ENCODE measurements at regions not wholly inside any gene's neighbourhood (a gene's known extent, or its start where the extent isn't known, plus 50 kb on each side); places are given as distances from the start of the nearest gene placed in this dataset.

GRCh38 chr7:68461430-68461829 lies 1136.8 kb upstream of the AUTS2 start:
- TF ChIP-seq EGR1 (IDR thresholded peaks at IDR 0.05; ENCODE audit: low read depth in 2 of 2), result no peak
- H3K4me3 ChIP-seq (ENCODE audit: low read depth in 1 of 3, low read length in 3 of 3), result no peak overlapping the region
- H3K27me3 ChIP-seq (ENCODE audit: control insufficient read depth in 4 of 4, insufficient read depth in 4 of 4, low read length in 3 of 4), result peaks cover 0 to 4% (median 0%) of the 10 kb centered on the region in 4 donors
- H3K4me1 ChIP-seq (ENCODE audit: control insufficient read depth in 4 of 4, insufficient read depth in 4 of 4, low read length in 3 of 4), result no peaks in the 10 kb centered on the region
- 31% methylated on average over 2 of the region's 2 CpGs for WGBS
- H3K9me3 ChIP-seq (ENCODE audit: control insufficient read depth in 4 of 4, low read length in 3 of 4), result peaks cover 0 to 2% (median 0%) of the 10 kb centered on the region in 4 donors
- H3K9ac ChIP-seq (ENCODE audit: low read depth in 1 of 2, low read length in 2 of 2), result no peak overlapping the region
- no peak overlapping the region for H3K27ac ChIP-seq (ENCODE audit: low read depth in 1 of 2, low read length in 2 of 2)
- DNase-seq (ENCODE audit: low spot score), result no peak
- H3K36me3 ChIP-seq (ENCODE audit: control insufficient read depth in 4 of 4, insufficient read depth in 3 of 4, low read depth in 1 of 4, low read length in 3 of 4), result no peaks in the 10 kb centered on the region

- Histone ChIP-seq H3K27me3 (ENCODE audit: control insufficient read depth in 4 of 4, insufficient read depth in 4 of 4, low read length in 3 of 4) (no peaks in the 10 kb centered on the region), H3K4me1 (ENCODE audit: control insufficient read depth in 4 of 4, insufficient read depth in 4 of 4, low read length in 3 of 4) (no peaks in the 10 kb centered on the region), H3K4me3 (ENCODE audit: low read depth in 1 of 3, low read length in 3 of 3) (no peak overlapping the region), H3K9ac (ENCODE audit: low read depth in 1 of 2, low read length in 2 of 2) (no peak overlapping the region), H3K27ac (ENCODE audit: low read depth in 1 of 2, low read length in 2 of 2) (no peak overlapping the region), H3K36me3 (ENCODE audit: control insufficient read depth in 4 of 4, insufficient read depth in 3 of 4, low read depth in 1 of 4, low read length in 3 of 4) (no peaks in the 10 kb centered on the region), H3K9me3 (ENCODE audit: control insufficient read depth in 4 of 4, low read length in 3 of 4) (no peaks in the 10 kb centered on the region)
- TF ChIP-seq MAX (IDR thresholded peaks at IDR 0.05), result no peak
- no peak for TF ChIP-seq RXRA (IDR thresholded peaks at IDR 0.05)
- no peak for TF ChIP-seq HNF4G (IDR thresholded peaks at IDR 0.05)
- no peak for TF ChIP-seq RAD21 (IDR thresholded peaks at IDR 0.05)
- TF ChIP-seq GABPA (IDR thresholded peaks at IDR 0.05 in 1 of 2, conservative IDR thresholded peaks at IDR 0.05 in 1 of 2), result no peak
- no peak for TF ChIP-seq ZBTB33 (IDR thresholded peaks at IDR 0.05)
- TF ChIP-seq CTCF (IDR thresholded peaks at IDR 0.05; ENCODE audit: low read depth, low read length, missing input control), result no peak
- no peak for TF ChIP-seq FOXA2 (IDR thresholded peaks at IDR 0.05)
- no peak for TF ChIP-seq EGR1 (IDR thresholded peaks at IDR 0.05; ENCODE audit: low read depth in 2 of 2)
- TF ChIP-seq SP1 (IDR thresholded peaks at IDR 0.05), result no peak
- TF ChIP-seq FOXA1 (IDR thresholded peaks at IDR 0.05), result no peak
- TF ChIP-seq ATF3 (IDR thresholded peaks at IDR 0.05), result no peak
- no peak for TF ChIP-seq TAF1 (conservative IDR thresholded peaks at IDR 0.05)
- no peak for TF ChIP-seq REST (IDR thresholded peaks at IDR 0.05)
- DNase-seq (ENCODE audit: low spot score), result no peak
- 82% methylated on average over 17 of the region's 17 CpGs for WGBS
These were observed 1127.3 kb upstream of the AUTS2 start for GRCh38 chr7:68470836-68471435.
